SK-MEL-5 (cell line): ENCODE measurements at regions not wholly inside any gene's neighbourhood (a gene's known extent, or its start where the extent isn't known, plus 50 kb on each side); places are given as distances from the start of the nearest gene placed in this dataset.

Source experiments
- DNase-seq: peaks from one replicate; pipeline ENCODE4 v3.0.0-alpha.2; 2016; ENCODE audit warnings: low read depth, low spot score
- in situ Hi-C: cut with HindIII; loops from 2 replicates; pipeline ENCODE4 v1.10.0; 2016; ENCODE audit warnings: low sequenced_read_pairs, high pct_unique_total_duplicates, low pct_unique_long_range_greater_than_20kb

DNA sequence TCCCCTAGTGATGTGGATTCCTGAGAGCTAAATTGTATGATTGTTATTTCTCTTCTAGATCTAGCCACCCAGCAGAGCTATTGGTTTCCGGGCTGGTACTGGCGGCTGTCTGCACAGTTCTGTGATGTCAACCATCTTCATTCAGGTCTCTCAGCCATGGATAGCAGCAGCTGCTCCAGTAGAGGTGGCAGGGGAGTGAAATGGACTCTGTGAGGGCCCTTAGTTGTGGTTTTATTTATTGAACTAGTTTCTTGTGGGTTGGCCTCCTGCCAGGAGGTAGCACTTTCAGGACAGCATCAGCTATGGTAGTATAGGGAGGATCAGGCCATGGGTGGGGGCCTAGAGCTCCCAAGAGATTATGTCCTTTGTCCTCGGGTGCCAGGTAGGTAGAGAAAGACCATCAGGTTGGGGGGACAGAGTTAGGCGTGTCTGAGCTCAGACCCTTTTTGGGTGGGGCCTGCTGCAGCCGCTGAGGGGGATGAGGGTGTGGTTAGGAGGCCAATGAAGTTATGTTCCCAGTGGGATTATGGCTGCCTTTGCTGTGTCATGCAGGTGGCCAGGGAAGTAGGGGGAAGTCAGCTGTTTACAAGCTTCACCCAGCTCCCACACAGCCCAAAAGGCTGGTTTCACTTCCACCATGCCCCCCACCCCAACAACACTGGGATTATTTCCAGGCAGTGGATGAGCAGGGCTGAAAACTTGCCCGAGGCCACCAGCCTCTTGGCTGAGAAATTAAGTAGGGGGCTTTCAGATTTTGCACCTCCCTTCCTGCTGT, 55.1 kb upstream of the RGS4 start:
- in situ Hi-C loops, result no loop called here
- no peak for DNase-seq

DNA sequence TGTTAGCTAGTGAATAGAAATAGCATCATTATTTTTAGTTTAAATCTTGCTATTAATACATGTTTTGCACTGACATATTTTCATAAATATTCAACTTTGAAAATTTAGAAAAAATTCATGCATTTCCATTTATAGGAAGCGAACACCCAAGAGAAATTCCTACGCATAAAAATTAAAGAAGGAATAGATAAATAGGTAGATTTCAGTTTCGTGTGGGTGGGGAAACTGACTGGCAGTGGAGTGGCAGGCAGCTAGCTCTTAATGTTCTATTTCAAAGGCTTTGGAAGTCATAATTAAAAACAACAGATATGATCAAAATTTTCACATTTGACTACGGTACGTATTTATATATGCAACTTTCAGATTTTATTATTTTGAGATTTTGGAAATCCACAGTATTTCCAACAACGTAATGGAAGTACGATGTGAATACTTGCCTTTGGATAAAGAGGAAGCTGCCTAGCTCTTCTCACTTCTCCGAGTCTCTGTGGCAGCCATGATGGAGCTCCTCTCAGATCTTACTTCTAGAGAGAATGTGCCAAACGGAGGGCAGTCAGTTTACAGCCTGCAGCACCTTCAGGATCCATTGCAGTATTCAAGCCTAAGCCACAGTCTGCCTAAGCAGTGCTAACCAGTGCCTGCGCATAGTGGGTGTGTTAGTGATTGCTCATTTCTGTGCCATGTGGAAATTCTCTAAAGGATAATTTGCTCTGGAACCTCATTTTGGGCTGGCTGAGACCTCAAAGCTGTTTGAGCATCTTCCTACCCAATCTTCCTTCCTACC, 62.9 kb upstream of the RGS4 start:
- in situ Hi-C loops, result no loop called here
- DNase-seq, result no peak

GRCh38 chr1:162997499-162998285, 71.5 kb upstream of the RGS4 start:
- in situ Hi-C loops, result no loop called here
- no peak for DNase-seq

GRCh38 chr1:162996261-162996660, 72.9 kb upstream of the RGS4 start:
- DNase-seq, result no peak
- in situ Hi-C loops, result no loop called here

DNA sequence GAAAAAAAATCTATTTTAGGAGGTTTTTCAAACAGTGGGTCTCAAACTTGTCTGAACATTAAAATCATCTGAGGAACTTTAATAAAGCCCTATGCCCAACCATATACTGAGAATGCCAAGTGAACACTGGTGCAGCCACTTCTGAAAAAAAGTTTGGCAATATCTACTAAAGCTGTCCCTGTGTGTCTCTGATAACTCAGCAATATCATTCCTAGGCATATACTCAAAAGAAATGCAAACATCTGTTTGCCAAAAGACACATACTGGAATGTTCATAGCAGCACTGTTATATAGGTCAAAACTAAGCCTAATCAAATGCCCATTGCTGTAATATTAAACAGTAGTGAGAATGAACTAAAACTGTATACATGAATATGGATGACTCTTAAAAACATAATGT, 74.2 kb upstream of the RGS4 start:
- in situ Hi-C loops, result no loop called here
- DNase-seq, result no peak

GRCh38 chr1:162993846-162994245, 75.3 kb upstream of the RGS4 start:
- in situ Hi-C loops, result no loop called here
- DNase-seq, result no peak

DNA sequence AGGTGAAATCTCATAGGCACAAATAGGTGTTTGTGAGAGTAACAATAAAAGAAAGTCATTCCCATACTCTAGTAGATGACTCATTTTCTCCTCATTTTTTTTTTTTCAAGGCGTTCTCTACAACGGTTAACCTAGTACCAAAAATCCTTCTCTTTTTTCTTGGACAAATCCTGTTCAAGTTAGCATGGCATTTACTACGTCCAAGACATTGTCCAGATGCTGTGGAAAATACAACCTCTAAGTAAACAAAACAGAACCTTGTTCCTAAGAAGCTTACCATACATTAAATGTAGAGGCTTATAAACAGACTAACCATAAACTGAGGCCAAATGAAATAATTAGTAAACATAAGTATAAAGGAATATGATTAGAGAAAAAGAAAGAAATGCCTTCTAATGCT, 76.2 kb upstream of the RGS4 start:
- no peak for DNase-seq
- in situ Hi-C loops, result no loop called here

DNA sequence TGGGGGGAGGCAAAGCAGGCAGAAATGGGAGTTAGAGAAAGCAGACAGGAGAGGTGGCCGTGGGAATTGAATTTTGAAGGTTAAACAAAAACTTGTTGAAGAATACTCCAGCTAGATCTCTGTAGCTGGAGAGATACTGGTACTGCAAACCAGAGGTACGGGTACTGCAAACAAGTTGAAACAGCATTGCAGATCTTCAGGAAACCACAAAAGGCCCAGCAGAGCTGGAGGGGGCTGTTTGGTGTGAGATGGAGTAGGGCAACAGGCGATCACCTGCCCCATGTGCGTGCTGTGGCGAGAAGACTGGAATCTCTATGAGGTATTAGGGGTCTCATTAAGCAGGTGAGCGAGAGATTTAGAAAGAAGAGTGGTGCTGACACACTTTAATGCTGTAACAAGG, 77.7 kb upstream of the RGS4 start:
- DNase-seq, result no peak
- in situ Hi-C loops, result no loop called here

- DNase-seq, result no peak
- in situ Hi-C loops, result no loop called here
Measured at GRCh38 chr1:162990665-162991064, 78.5 kb upstream of the RGS4 start.

GRCh38 chr1:162988869-162989268, 80.3 kb upstream of the RGS4 start:
- no peak for DNase-seq
- in situ Hi-C loops, result no loop called here

GRCh38 chr1:162987866-162988265, 81.3 kb upstream of the RGS4 start:
- DNase-seq, result no peak
- in situ Hi-C loops, result no loop called here

DNA sequence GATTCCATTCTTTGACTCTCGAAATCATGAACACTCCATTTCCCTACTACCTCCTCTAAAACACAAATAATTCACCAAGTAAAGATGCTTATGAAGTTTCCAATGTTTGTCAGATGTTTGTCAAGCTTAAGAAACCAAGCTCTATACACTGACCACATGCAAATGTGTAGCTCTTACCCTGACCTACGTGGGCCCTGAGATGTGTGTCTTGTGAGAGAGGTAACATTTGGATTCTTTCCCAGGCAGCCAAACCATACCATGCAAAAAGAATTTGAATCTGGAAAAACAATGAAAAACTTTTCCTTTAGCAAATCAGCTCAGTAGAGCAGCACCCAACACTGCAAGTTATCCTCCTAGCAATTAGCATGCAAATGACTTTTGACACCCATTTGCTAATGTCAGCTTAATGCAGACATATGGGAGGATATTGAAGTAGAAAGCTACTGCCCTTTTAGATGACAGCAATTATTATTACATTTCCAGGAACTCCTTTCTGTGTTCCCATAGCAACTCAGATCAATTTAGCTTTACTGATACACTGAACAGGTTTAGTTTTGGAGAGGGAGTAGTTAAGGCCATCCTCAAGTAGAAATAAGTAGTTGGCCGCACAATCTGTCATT, 83.2 kb upstream of the RGS4 start:
- DNase-seq, result no peak
- in situ Hi-C loops, result no loop called here

GRCh38 chr1:162984699-162985098, 84.5 kb upstream of the RGS4 start:
- in situ Hi-C loops, result no loop called here
- DNase-seq, result no peak

DNA sequence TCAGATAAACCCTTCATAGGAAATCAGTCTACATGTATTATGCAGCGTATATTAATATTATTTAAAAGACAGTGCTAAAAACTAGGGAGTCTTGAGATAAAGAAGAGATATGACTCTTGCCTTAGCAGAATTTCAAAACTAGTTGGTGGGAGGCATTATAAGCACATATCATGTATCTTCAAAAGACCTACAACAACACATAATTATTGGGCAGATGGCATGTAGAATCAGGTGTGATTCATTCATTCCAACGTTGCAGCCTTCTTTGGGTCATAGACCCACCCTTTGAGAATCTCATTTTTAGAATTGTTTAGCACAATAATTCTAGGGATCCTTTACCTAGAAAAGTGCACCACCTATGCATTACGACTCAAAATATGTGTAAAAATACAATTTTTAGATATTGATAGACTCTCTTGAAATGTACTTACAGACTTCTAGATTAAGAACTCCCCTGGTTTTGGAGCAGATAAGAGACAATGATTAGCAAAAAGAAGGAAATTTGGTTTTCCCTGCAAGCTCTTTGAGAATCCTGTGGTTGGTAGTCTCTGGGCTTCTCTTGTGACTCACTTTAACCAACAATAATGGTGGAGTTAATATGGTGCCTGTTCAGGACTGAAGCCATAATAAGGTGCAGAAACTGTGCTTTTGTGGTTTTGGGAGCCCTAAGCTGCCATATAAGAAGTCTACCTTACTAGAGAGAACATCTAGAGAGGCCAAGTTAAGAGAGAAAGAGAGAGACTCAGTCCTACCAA, 85.3 kb upstream of the RGS4 start:
- in situ Hi-C loops, result no loop called here
- DNase-seq, result no peak

- no peak for DNase-seq
- in situ Hi-C loops, result no loop called here
Measured at GRCh38 chr1:162982364-162982763, 86.8 kb upstream of the RGS4 start.

GRCh38 chr1:162977944-162978568, 91.1 kb upstream of the RGS4 start:
- DNase-seq, result no peak

DNA sequence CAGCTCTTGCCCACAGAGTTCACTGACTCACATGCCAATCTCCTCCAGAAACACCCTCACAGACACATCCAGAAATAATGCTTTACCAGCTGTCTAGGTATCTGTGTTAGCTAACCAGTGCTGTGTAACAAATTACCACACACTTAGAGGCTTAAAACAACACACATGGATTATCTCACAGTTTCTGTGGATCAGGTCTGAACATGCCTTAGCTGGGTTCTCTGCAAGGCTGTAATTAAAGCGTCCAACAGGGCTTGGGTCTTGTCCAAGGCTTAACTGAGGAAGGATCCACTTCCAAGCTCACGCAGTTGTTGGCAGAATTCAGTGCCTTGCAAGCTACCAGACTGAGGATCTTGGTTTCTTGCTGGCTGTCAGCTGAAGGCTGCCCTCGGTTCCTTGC, 92.5 kb upstream of the RGS4 start:
- in situ Hi-C loops, result no loop called here
- DNase-seq, result no peak

More at GRCh38 chr1:162977944-162978568, 91.1 kb upstream of the RGS4 start:
- in situ Hi-C loops, result no loop called here
